ENCODE measurements at regions not wholly inside any gene's neighbourhood (a gene's known extent, or its start where the extent isn't known, plus 50 kb on each side); places are given as distances from the start of the nearest gene placed in this dataset.
"Not testable (repeated sequence)": the region's sequence is repeated elsewhere in the genome, so short reads cannot be mapped to it uniquely, and the experiment has no call there.

DNA sequence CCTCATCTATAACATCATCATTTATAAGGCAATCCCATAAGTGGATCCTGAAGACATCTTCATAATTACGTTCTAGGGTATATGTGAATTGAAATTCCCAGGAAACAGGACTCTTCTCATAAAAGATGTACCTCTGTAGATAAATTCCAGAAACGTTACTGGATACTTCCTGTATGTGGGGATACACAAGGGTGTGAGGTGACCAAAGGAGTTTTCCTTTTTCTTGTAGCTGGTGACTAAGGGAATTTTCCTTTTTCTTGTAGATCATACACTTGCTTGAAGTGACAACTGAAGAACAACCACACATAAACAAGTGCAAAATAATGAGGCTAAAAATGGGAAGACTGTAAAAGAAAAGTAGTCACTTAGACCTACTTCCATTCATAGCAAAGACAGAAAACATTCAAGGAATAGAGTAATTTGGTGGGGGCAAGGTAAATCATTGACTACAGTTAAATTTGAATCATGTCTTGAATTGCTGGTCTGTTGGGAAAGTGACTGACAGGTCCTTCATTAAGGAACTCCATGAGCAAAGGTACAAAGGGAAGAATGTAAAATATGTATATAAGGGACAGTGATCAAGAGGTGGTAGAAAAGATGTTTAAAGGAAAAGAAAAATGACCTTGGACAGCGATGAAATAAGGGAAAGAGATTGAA is 53.2 kb upstream of the UBE2E3 start:
- DNase-seq, result no peak

DNA sequence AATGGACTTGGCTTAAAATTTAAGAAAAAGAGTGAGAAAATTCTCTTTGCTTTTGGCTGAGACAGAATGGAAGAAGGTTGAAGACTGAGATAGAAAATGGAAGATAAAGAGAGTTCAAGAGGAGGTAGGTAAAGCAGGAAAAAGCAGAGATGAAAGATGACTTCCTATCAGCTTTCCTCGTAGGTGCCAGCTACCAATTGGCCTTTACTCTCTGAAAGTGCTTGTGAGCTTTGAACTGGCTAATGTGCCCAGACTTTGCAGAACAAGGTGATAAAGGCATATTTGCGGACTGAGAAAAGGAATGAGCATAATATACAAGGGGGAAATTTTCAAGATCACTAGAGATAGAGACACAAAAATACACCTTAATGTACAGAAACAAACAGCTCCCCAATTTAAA is 54.7 kb upstream of the UBE2E3 start:
- no peak for DNase-seq

DNA sequence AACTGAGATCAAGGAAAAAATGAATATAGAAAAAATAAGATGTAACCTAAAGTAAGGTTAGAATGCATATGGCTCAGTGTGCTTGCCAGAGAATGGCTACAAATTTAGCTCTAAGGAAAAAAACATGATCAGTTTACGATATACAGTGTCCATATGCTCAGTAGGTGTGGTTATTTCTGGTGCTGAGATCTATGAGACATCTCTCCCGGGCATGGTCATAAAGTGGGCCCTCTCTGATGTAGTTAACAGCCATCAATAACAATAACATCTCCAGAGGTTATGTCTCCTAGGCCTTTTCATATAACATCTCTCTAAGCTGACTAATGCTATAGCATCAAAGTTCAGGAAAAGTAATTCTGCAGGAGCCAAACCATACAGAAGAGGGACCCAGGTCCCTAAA is 56.3 kb upstream of the UBE2E3 start:
- DNase-seq, result no peak

DNA sequence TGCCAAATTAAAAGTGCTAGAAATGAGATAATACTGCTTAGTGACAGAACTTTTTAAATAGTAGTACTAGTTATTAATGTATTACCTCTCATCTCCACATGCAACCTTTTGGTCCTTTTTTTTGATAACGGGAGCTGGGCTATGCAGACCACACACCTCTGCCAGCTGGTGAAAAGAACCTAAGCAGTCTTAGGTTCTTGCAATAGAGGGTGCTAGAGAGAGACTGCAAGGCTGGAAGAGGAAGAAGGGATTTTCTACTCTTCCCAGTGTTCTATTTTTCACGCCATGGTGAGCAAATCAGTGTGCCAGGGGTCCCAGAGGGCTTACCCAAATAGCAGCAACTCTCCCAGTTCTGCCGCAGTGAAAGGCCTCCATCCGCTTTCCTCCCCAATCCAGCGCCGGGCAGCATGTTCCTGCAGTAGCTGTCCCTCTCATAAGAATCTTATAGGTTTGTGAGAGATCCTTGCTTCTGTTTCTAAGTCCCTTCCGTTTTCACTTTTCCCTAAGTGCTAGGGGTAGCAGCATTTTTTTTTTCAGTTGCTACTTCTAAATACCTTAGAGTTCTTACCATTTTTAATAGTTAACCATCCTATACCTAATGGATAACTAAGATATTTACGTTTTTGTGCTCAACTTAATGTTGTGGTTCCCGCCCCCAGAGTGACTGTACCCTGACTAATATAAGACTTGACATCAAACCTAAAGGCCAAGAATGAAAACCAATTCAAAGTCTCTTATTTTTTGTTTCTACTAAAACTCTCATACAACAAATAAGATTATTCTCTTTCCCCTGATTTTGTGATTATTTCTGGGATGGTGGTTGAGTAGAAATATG is 69.4 kb upstream of the UBE2E3 start:
- no peak for DNase-seq

DNA sequence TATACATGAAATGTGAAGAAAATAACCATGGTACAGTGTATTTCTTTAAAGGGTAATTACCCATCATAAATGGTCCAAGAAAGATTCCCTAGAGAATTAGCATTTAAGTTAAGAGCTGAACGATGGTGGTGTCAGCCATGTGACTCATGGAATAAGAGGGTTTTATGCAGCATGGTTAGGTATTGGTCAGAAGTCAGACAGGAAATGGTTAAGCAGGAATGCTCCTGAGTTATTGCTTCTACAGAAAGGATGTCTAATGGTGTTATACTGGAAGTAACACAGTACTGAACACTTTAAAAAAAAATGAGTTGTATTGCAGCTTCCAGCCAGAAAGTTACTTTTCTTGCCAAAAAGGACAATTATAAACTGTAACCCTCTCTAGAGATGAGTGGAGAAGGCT is 72.7 kb upstream of the UBE2E3 start:
- DNase-seq, result no peak

DNA sequence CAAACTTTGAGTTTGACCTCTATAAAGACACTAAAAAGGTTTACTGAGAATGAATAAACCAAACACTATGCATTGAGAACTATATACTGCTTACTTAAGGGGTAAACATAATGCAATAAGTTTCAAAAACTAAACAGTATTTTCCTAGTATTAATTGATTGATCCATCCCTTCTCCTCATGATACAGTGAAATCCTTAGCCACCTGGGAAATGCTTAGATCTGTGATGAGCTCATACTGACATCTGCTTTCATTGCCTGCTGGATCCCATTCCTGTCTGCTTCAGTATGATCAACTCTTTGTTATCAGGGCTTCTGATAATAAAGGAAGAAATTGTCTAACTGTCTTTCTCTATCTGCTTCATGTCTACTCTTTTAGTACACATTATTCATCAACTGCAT is 74.9 kb upstream of the UBE2E3 start:
- peak; percentile 31 for DNase-seq

DNA sequence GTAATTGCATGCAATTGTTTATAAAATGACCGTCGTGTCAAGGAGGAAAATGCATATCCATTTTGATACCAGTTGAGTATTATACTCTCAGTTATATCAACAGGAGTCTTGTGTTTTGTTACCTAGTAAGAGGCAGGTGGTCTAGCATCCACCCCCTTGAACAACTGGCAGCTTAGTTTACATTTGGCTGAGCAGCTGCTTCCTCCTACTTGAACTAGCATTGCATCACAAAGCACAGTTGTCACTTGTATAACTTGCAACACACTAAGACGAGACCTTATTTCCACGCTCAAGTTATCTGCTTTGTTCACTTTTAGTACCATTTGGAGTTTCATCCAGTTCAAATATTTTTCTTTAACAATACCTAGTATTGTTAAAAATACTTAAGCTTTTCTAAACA is 75.4 kb upstream of the UBE2E3 start:
- DNase-seq, result peak; percentile 83

DNA sequence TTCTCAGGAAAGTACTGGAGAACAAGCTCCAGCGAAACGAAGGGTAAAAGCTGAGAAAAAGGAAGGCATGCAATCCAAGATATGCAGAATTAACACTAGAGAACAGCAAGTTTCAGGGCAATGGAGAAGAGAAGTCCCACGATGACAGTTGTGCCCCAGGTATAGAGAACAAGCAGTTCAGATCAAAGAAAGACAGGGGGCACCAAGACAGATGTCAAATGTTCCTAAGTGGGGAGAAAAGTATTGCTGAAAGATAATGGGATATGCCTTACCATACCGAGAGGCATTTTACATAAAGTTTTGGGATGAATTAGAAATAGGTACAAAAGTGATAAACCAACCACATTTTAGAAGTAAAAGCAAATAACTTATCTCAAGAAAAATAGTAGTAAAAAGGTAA is 79.1 kb upstream of the UBE2E3 start:
- no peak for DNase-seq

DNA sequence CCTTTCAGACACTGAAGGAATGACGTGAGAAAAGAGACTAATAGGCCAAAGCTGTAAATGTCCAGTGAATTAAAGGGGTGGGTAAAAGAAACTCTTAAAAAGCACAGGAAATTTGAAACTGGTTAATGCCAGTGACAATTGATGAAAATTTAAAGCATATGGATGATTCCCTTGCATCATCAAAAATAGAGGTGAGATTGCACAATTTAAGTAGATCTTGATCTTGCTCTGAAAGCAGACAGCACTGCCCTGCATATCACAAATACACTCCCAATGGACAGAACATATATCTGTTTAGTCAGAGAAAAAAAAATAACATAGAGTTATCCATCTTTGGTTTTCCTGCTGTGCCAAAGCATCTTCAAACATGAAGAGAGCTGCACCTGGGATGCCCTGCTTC is 86.7 kb upstream of the UBE2E3 start:
- no peak for DNase-seq

DNA sequence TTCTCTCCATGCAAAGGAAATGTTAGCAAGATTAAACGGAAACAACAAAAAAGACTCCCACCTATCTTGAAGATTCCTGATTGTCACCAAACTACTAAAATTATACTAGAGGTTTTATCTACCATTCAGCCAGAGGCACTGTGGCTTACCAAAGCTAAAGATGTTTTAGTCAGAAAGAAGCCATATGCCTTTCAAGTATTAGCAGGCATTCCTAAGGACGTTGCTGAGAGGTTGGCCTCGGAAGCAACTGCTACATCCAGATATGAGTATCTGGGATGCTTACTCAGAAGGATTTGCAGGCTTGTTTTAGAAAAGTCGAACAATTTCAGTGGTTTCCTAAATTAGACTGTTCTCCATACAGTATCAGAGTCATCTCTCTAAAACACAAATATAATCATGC is 88.3 kb upstream of the UBE2E3 start:
- DNase-seq, result no peak

DNA sequence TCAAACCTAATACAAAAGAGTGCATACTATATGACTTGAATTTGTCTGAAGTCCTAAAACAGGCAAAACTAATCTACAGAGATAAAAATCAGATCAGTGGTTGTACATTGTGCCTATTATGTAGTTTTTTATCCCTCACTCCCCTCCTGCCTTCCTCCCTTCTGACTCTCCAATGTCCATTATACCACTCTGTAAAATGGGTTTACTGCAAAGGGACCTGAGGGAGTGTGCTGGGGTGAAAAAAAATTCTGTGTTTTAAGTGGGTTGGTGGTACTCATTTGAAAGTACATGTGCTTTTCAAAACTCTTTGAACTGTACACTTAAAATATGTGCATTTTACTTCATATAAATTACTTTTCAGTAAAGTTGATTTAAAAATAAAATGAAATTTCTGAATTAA is 89.0 kb upstream of the UBE2E3 start:
- no peak for DNase-seq

DNA sequence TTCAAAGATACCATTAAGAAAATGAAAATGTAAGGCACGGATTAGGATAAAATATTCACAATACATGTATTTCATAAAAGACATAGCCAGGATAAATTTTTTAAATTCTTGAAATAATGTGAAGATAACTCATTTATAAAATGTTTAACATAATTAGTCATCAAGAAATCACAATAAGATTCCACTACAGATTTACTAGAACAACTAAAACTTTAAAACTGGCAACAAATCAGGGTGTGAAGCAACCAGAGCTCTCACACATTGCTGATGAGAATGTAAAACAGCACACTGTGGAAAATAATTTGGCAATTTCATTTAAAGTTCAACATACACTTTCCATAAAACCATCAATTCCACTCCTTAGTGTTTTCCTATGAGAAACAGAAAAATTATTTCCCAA is 89.6 kb upstream of the UBE2E3 start:
- DNase-seq, result no peak

DNA sequence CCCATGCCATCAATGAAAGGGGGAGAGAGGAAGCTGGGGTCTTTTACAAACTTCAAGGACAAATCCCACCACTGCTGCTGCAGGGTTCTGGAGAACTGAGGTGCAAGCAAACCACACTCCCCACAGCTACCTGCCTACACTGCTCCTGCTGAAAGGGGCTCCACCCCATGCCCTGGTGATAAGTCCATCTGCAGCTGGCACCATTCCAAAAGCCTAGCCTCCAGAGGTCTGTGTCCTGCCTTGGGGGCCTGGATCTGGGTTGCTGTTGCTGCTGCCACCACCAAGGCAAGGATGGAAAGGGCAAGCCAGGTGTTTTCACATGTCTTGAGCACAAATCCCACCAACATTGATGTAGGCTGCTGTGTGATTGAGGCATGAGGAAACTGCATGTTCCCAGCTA is 97.4 kb upstream of the UBE2E3 start:
- DNase-seq, result no peak

DNA sequence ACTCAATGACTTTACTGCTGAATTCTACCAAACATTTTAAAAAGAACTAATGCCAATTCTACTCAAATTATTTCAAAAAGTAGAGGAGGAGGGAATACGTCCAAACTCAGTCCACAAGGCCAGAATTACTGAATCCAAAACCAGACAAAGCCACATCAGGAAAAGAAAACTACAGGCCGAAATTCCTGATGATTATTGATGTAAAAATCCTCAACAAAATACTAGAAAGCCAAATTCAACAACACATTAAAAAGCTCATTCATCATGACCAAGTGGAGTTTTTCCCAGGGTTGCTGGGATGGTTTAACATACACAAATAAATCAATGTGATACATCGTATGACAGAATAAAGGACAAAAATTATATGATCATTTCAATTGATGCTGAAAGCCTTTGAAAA is 103.9 kb upstream of the UBE2E3 start:
- DNase-seq, result no peak

DNA sequence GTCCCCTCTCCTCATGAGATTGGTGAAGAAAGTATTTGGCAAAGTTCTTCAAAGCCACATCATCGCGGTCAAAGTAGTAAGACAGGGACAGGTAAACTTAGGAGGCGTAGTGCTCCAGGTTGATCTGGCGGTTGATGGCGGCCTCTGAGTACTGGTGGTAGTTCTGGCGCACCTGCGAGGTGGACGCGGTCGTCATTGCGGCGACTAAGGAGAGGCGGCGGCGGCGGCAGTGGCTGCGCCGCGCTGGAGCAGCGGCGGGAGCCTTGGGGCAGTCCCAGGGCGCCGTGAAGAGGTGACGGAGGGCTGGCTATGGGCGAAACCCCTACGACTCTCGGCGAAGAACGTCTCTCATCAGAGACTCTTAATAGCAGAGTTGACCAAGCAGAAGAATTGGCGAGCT is 107.2 kb upstream of the UBE2E3 start:
- no peak for DNase-seq

DNA sequence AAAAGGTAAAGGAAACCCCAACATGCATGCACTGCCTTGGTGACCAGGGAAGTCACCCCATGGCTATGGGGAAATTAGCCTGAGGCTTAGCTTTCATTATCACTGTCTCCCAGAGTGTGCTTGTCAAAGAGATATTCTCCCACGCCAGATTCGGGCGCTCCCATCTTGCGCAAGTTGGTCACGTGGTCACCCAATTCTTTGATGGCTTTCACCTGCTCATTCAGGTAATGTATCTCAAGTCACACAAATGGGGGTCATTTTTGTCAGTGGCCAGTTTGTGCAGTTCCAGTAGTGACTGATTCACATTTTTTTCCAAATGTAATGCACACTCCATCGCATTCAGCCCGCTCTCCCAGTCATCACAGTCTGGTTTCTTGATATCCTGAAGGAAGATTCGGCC is 107.6 kb upstream of the UBE2E3 start:
- DNase-seq, result not testable (repeated sequence)

DNA sequence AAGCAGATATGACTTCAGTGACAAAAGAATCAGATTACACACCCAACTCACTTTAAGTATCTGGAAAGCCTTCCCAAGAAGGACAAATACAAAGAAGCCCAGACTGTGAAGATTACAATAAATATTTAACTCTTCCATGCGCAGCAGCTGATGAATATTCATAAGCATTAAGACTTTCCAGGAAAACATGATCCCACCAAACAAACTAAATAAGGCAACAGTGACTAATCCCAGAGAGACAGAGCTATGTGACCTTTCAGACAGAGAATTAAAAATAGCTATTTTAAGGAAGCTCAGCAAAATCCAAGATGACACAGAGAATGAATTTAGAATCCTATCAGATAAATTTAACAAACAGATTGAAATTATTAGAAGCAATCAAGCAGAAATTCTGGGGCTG is 108.2 kb upstream of the UBE2E3 start:
- DNase-seq, result no peak

DNA sequence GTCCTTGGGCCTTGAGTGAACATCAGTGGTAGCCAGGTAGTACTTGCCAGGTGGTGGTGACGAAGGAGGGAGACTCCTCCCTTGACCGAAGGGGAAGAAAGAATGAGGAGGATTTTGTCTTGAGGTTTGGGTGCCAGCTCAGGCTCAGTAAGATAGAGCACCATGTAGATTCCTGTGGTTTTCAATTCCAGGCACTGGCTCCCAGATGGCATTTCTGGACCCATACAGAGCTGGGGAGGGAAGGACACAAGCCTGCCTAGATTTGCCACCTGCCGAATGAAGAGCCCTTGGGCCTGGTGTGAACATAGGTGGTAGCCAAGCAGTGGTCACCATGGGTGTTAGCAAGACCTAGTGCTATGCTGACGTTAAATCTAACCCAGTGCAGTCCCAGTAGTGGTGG is 108.8 kb upstream of the UBE2E3 start:
- DNase-seq, result no peak

DNA sequence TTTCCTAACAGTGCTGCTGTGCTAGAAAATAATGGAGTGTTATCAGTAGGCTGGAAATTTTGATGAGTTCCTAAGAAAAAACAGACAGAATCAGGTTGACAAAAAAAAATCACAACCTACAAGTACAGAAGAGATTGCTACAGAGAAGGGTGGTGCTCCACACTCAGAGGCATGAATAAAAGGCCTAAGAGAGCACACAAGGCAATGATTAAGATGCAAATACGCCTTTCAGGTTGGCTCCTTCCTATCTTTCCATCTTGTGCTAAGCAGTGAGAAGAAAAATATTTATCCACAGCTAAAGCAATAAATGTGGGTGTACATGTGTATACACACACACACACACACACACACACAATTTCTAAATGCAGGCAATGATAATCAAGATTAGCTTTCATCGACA is 130.6 kb upstream of the UBE2E3 start:
- DNase-seq, result no peak

DNA sequence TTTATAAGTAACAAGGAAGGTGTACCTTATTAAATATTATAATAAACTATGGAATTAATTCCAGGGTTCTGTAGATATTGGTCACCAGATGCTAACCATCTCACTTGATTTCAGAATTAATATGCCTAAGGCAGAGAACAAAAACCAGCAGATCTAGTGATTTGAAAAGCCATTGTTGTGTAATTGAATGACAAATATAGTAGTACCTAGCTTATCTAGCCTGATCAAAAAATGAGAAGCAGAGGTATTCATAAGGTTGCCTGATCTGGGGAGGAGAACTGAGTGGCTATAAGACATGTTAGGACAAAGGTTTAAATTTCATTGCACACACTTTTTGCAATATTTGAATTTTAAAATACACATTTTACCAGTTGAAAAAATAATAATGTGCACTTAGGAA is 132.0 kb upstream of the UBE2E3 start:
- DNase-seq, result no peak

DNA sequence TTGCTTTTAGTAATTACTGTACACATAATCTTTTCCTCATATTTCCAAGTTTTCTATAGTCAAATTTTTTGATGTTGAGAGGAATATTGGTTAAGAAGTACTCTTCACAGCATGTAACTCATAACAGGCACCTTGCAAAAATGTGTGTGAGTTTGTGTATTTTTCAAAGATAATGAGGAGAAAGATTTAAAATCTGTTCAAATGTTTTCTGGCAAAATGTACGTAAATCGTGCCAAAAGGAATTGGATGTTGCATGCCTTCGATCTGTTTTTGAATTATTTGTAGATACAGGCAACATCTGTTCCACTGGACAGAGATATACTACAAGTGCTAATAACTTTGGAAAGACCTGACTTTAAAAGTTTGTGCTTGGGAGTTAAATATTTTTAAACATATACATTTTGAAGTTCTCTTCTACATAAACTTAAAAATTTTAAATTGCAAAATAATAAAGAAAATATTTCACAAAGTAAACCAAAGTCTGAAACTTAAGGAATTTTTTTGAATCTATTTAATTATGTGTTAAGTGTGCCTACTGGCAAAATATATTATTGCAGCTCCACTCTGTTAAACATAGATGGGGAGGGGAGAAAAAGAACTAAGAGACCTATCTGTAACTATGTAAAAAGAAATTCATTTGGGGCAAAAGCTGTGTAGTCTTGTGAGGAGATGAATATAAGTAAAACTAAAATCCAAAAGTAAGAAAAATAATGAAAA is 133.5 kb upstream of the UBE2E3 start:
- no peak for DNase-seq

DNA sequence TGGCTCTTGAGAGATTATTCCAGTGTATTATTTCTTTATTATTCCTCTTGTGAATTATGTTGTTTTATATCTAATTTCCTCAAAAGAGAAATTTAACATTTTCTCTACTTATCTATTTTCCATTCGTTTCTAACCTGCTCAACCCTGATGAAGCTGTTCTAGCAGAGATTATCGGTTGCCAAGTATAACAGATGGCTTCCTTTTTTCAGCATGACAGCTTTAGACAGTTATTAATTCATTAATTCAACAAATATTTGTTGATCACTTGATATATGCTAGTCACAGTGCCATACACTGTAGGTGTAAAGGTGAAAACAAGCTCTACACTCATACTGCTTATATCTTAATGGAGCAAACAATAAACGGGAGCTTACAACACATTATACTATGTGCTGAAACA is 137.9 kb upstream of the UBE2E3 start:
- no peak for DNase-seq

DNA sequence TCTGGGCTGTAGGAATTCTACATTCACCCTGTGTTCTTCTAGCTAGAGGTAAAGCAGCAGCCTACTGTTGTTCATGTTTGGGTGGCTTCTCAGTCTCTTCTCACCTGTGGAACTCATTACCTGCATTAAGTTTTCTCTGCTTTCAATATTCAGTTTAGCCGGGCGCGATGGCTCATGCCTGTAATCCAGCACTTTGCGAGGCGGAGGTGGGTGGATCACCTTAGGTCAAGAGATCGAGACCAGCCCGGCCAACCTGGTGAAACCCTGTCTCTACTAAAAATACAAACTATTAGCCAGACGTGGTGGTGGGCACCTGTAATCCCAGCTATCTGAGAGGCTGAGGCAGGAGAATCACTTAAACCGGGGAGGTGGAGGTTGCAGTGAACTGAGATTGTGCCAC is 139.8 kb upstream of the UBE2E3 start:
- no peak for DNase-seq

DNA sequence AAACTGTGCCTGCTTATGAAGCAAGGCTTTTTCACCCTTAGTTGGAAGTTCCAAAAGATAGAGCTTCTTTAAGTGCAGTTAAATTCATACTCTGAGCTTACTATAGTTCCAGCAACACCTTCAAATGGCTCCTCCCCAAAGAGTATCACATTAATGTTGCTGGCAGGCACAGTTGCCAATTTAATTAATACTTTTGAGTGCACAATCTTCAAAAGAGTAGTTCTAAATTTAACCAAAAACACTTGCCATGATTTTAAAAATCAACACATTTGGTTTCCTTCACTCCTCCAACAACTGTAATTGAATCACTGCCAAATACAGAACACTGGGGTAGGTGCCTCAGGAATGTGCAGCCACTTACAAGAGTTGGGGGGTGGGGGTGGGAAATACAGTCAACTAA is 150.6 kb upstream of the UBE2E3 start:
- DNase-seq, result no peak
